Choroid plexus epithelial cell (primary cell): ENCODE measurements at regions not wholly inside any gene's neighbourhood (a gene's known extent, or its start where the extent isn't known, plus 50 kb on each side); places are given as distances from the start of the nearest gene placed in this dataset.

Source experiments
- DNase-seq: peaks from one replicate; pipeline ENCODE4 v3.0.0-alpha.2; 2010; ENCODE audit warnings: low read depth
- H3K4me3 ChIP-seq: 2 replicates; pipeline ENCODE4 v1.5.1; 2011; ENCODE audit warnings: low read depth, mild to moderate bottlenecking, control low read depth, low read length, moderate library complexity
- TF ChIP-seq, protein P1 (sequence below): conservative IDR thresholded peaks from 2 replicates; pipeline ENCODE4 v1.5.1; 2011; ENCODE audit warnings: low read depth, mild to moderate bottlenecking, control low read depth, inconsistent platforms, low read length, moderate library complexity

DNA sequence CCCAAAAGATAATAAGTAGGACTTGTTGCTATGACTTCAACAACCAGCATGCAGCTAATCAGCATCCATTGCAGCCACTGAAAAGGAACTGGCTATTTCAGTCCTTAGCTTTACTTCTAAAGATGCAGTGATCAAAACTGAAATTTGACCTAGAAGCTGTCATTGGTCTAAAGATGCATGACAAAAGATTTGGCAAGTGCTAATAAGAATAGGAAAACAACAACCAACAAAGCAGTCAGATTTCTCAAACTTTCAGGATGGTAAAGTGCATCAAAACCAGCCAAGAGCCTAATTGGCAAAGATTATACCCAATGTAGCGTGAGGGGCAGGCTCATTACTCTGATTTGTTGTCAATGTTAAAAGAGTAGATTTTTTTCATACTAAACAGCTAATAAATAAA is 77.1 kb upstream of the WDR17 start:
- no peak for DNase-seq
- H3K4me3 ChIP-seq, result no peak overlapping the region
- TF ChIP-seq, protein P1, sequence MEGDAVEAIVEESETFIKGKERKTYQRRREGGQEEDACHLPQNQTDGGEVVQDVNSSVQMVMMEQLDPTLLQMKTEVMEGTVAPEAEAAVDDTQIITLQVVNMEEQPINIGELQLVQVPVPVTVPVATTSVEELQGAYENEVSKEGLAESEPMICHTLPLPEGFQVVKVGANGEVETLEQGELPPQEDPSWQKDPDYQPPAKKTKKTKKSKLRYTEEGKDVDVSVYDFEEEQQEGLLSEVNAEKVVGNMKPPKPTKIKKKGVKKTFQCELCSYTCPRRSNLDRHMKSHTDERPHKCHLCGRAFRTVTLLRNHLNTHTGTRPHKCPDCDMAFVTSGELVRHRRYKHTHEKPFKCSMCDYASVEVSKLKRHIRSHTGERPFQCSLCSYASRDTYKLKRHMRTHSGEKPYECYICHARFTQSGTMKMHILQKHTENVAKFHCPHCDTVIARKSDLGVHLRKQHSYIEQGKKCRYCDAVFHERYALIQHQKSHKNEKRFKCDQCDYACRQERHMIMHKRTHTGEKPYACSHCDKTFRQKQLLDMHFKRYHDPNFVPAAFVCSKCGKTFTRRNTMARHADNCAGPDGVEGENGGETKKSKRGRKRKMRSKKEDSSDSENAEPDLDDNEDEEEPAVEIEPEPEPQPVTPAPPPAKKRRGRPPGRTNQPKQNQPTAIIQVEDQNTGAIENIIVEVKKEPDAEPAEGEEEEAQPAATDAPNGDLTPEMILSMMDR, result no peak

DNA sequence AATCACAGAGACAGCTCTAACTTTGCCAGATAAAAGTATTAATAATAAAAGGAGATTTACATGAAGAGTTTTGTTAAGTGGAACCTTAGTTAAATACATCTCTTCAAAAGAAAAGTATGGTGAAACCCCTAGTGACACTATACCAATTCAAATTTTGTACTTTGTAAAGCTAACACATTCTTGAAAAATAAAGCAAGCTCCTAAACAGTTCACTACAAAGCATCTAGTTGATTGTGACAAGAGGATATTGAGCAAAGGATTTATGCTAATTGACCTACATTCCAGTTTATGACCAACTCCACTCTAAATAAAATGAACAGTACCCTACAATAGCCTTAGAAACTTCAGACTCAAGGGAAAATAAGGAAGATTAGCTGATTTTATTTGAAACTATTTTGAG is 69.4 kb upstream of the WDR17 start:
- no peak overlapping the region for H3K4me3 ChIP-seq
- DNase-seq, result no peak
- TF ChIP-seq, protein P1, result no peak

DNA sequence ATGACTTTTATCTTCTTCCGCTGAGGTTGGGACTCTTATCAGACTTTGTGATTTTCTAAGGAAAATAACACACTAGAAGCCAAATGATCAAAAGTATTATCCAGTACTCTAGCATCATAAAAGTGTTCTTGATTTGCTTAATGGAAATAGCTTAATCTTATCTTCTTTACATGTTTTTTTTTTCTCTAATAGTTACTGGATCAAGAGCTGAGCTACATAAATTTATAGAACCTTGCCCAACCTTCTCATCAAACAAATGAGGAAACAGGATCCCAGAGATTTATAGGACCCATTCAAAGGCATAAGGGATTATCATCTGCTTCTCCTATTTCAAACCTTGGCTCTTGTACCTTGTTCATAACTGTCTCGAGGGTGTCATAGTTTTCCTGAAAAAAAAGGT is 68.3 kb upstream of the WDR17 start:
- no peak overlapping the region for H3K4me3 ChIP-seq
- no peak for DNase-seq
- TF ChIP-seq, protein P1, result no peak

DNA sequence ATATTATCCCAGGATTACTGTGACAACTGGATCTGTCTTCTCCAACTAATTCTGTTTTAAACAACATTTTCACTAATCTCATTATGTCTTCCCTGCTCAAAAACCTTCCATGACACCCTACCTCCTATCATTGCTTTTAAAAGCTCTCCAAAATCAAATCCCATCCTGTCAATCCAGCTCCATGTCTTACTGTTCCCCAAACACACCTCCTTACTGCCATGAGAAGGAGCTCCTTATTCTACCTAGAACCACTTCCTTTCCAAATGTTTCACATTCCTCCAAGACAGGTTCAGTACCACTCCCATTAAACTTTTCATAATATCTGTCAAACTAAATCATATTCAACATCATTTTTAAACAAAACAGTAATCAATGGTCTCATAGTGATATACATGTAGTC is 66.9 kb upstream of the WDR17 start:
- no peak overlapping the region for H3K4me3 ChIP-seq
- TF ChIP-seq, protein P1, result no peak
- peak; percentile 4 for DNase-seq

DNA sequence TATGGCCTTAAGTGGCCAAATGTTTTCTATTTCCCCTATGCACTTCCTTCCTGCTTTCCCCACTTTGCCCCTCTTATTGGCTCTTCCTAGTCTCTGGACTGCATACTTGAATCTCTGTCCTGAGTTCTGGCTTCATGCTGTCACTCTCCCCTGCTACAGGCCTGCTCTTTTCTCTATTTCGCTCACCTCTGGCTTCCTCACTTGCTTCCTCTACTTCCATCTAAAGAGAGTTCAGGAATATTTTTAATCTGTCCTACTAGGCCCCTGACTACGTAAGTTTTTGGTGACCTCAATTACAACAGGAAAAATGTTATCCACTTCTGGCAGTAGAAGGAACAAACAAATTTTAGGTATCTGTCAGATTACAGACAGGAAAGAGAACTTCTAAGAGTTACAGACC is 65.7 kb upstream of the WDR17 start:
- no peak overlapping the region for H3K4me3 ChIP-seq
- TF ChIP-seq, protein P1, result no peak
- no peak for DNase-seq

DNA sequence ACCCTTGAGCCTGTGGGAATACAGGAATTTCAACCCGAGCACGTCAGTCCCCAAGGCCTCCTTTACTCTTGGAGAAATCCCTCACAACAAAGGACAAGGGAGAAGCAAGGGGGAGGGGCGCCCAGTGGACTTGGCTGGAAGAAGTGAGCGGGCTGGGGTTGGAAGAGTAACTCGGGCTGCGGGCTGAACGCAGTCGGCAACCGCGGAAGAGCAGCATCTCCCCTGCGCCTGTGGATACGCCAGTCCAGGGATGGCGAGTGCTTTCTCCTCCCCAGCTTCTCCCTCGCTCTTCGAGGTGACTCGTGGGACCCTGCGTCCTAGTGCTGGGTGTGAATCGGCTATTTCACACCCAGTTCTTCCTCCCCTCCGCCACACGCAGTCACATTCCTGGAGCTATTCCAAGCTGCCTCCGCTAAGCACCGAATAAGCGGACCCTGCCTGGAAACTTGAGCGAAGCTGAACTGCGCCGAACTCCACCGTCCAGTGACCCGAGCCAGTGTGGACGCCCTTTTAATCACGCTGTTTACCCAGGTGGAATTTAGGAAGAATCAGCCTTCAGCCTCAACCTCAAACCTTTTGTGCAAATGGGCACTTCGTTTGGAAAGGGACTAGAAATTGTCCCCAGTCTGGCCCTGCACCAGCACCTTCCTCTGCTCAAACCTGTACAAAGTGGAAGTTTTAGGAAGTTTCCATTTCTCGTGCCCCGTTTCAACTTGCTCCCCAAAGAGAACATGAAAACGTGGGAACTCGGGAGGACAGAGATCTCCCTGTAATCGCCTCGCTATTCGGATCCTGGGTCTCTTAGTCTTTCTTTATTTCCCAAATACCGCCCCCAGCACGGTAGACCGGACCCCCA is 64.3 kb upstream of the WDR17 start:
- H3K4me3 ChIP-seq, result peak overlapping the region; percentile 43
- TF ChIP-seq, protein P1, result no peak
- peak; percentile 17 for DNase-seq
